Liver (tissue), 8 donors: ENCODE measurements at regions not wholly inside any gene's neighbourhood (a gene's known extent, or its start where the extent isn't known, plus 50 kb on each side); places are given as distances from the start of the nearest gene placed in this dataset.

ENCODE experiments used
- DNase-seq: peaks from one replicate; pipeline ENCODE4 v3.0.0-alpha.2; 2017; ENCODE audit warnings: low spot score
- H3K27ac ChIP-seq, 2 donors: one replicate each; pipeline ENCODE4 v1.7.0; 2013; ENCODE audit warnings: inconsistent platforms in 2 of 2, low read length in 2 of 2, control low read depth in 1 of 2, low read depth in 1 of 2, mild to moderate bottlenecking in 1 of 2
- H3K27me3 ChIP-seq, 4 donors: one replicate each; pipeline versions ENCODE4 v1.6.1 to v1.7.0; 2013; ENCODE audit warnings: low read length in 3 of 4, inconsistent platforms in 1 of 4, mild to moderate bottlenecking in 1 of 4, moderate library complexity in 1 of 4; ENCODE audit not compliant: control insufficient read depth in 4 of 4, insufficient read depth in 4 of 4
- H3K36me3 ChIP-seq, 4 donors: one replicate each; pipeline versions ENCODE4 v1.6.1 to v1.7.0; 2013; ENCODE audit warnings: low read length in 3 of 4, mild to moderate bottlenecking in 3 of 4, low read depth in 1 of 4, moderate library complexity in 1 of 4; ENCODE audit not compliant: control insufficient read depth in 4 of 4, insufficient read depth in 3 of 4
- H3K4me1 ChIP-seq, 4 donors: one replicate each; pipeline versions ENCODE4 v1.6.1 to v1.7.0; 2013; ENCODE audit warnings: low read length in 3 of 4, mild to moderate bottlenecking in 3 of 4, moderate library complexity in 1 of 4; ENCODE audit not compliant: control insufficient read depth in 4 of 4, insufficient read depth in 4 of 4
- H3K4me3 ChIP-seq, 3 donors: one replicate each; pipeline versions ENCODE4 v1.6.1 to v1.7.0; 2013; ENCODE audit warnings: low read length in 3 of 3, control low read depth in 1 of 3, low read depth in 1 of 3, mild to moderate bottlenecking in 1 of 3
- H3K9ac ChIP-seq, 2 donors: one replicate each; pipeline ENCODE4 v1.7.0; 2013; ENCODE audit warnings: low read length in 2 of 2, mild to moderate bottlenecking in 2 of 2, moderate library complexity in 2 of 2, control low read depth in 1 of 2, low read depth in 1 of 2
- H3K9me3 ChIP-seq, 4 donors: one replicate each; pipeline versions ENCODE4 v1.6.1 to v1.7.0; 2013; ENCODE audit warnings: low read length in 3 of 4; ENCODE audit not compliant: control insufficient read depth in 4 of 4
- CTCF ChIP-seq: fragments of 150-350 bp; IDR thresholded peaks from 2 replicates; pipeline ENCODE4 v1.5.1; 2017; ENCODE audit warnings: improper control_type of control experiment, low read depth, low read length; ENCODE audit not compliant: missing input control
- EGR1 ChIP-seq, 2 donors: IDR thresholded peaks; 2 replicates each; pipeline ENCODE4 v1.6.1; 2016 to 2018; ENCODE audit warnings: antibody characterized with exemption in 2 of 2, low read depth in 2 of 2
- FOXA1 ChIP-seq: IDR thresholded peaks from 2 replicates; pipeline ENCODE4 v1.6.1; 2016; ENCODE audit warnings: antibody characterized with exemption
- FOXA2 ChIP-seq: IDR thresholded peaks from 2 replicates; pipeline ENCODE4 v1.6.1; 2016; ENCODE audit warnings: antibody characterized with exemption
- HNF4A ChIP-seq, 2 donors: conservative IDR thresholded peaks; 2 replicates each; pipeline ENCODE4 v1.6.1; 2016; ENCODE audit warnings: antibody characterized with exemption in 2 of 2, mild to moderate bottlenecking in 2 of 2
- NR2F2 ChIP-seq: IDR thresholded peaks from 2 replicates; pipeline ENCODE4 v1.6.1; 2016; ENCODE audit warnings: antibody characterized with exemption
- RXRA ChIP-seq, 2 donors: IDR thresholded peaks; 2 replicates each; pipeline ENCODE4 v1.6.1; 2017 to 2018; ENCODE audit warnings: antibody characterized with exemption in 2 of 2, mild to moderate bottlenecking in 1 of 2
- SP1 ChIP-seq: IDR thresholded peaks from 2 replicates; pipeline ENCODE4 v1.6.1; 2018; ENCODE audit warnings: antibody characterized with exemption, mild to moderate bottlenecking
- TAF1 ChIP-seq: conservative IDR thresholded peaks from 2 replicates; pipeline ENCODE4 v1.6.1; 2016; ENCODE audit warnings: antibody characterized with exemption, mild to moderate bottlenecking
- WGBS: extraction: QIAGEN DNeasy Blood & Tissue Kit; methylation state at CpG from one replicate; pipeline ENCODE4 v1.1.7; 2013; 5-methylcytosine and 5-hydroxymethylcytosine counted together
- TF ChIP-seq, protein P1 (sequence below): IDR thresholded peaks from 2 replicates; pipeline ENCODE4 v1.6.1; 2016; ENCODE audit warnings: antibody characterized with exemption, mild to moderate bottlenecking
- TF ChIP-seq, protein P2 (sequence below): IDR thresholded peaks from 2 replicates; pipeline ENCODE4 v1.6.1; 2016; ENCODE audit warnings: antibody characterized with exemption
- TF ChIP-seq, protein P3 (sequence below): IDR thresholded peaks from 2 replicates; pipeline ENCODE4 v1.6.1; 2016; ENCODE audit warnings: antibody characterized with exemption
- TF ChIP-seq, protein P4 (sequence below): IDR thresholded peaks from 2 replicates; pipeline ENCODE4 v1.6.1; 2016; ENCODE audit warnings: antibody characterized with exemption
- donor health status: healthy.
- donor health status: healthy.
- donor health status: healthy.
- donor health status: healthy.
- donor health status: healthy.

DNA sequence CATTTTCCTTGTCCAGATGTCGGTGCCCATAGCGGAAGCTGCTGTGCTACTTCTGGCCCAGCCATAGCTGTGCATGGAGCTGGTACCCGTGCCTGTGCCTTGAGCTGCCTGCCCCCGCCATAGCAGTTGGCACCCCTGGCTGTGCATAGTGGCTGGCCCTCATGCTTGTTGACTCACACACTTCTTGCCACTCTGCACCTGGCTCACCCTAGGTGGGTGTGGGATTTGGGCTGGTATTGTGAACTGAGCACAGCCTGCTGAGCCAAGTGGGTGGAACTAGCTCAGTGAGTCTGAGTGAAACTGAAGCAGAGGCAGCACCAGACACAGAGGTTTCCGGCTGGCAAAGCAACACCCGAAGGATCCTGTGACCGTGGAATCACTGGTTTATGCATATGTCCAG lies 689.5 kb upstream of the EYS start:
- Histone ChIP-seq H3K4me1 (no peaks in the 10 kb centered on the region), H3K27me3 (no peaks in the 10 kb centered on the region), H3K9me3 (no peaks in the 10 kb centered on the region), H3K27ac (no peak overlapping the region), H3K9ac (no peak overlapping the region), H3K36me3 (no peaks in the 10 kb centered on the region), H3K4me3 (no peak overlapping the region)
- TF ChIP-seq TAF1 (no peak), EGR1 (IDR thresholded peaks at IDR 0.05; ENCODE audit: low read depth in 2 of 2) (no peak), SP1 (no peak), HNF4A (conservative IDR thresholded peaks at IDR 0.05) (no peak), RXRA (IDR thresholded peaks at IDR 0.05) (no peak), CTCF (no peak), FOXA1 (no peak), FOXA2 (no peak)
- TF ChIP-seq, protein P1, sequence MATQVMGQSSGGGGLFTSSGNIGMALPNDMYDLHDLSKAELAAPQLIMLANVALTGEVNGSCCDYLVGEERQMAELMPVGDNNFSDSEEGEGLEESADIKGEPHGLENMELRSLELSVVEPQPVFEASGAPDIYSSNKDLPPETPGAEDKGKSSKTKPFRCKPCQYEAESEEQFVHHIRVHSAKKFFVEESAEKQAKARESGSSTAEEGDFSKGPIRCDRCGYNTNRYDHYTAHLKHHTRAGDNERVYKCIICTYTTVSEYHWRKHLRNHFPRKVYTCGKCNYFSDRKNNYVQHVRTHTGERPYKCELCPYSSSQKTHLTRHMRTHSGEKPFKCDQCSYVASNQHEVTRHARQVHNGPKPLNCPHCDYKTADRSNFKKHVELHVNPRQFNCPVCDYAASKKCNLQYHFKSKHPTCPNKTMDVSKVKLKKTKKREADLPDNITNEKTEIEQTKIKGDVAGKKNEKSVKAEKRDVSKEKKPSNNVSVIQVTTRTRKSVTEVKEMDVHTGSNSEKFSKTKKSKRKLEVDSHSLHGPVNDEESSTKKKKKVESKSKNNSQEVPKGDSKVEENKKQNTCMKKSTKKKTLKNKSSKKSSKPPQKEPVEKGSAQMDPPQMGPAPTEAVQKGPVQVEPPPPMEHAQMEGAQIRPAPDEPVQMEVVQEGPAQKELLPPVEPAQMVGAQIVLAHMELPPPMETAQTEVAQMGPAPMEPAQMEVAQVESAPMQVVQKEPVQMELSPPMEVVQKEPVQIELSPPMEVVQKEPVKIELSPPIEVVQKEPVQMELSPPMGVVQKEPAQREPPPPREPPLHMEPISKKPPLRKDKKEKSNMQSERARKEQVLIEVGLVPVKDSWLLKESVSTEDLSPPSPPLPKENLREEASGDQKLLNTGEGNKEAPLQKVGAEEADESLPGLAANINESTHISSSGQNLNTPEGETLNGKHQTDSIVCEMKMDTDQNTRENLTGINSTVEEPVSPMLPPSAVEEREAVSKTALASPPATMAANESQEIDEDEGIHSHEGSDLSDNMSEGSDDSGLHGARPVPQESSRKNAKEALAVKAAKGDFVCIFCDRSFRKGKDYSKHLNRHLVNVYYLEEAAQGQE = no peak
- TF ChIP-seq, protein P2, sequence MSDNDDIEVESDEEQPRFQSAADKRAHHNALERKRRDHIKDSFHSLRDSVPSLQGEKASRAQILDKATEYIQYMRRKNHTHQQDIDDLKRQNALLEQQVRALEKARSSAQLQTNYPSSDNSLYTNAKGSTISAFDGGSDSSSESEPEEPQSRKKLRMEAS = no peak
- TF ChIP-seq, protein P3, sequence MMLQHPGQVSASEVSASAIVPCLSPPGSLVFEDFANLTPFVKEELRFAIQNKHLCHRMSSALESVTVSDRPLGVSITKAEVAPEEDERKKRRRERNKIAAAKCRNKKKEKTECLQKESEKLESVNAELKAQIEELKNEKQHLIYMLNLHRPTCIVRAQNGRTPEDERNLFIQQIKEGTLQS = no peak
- TF ChIP-seq, protein P4, sequence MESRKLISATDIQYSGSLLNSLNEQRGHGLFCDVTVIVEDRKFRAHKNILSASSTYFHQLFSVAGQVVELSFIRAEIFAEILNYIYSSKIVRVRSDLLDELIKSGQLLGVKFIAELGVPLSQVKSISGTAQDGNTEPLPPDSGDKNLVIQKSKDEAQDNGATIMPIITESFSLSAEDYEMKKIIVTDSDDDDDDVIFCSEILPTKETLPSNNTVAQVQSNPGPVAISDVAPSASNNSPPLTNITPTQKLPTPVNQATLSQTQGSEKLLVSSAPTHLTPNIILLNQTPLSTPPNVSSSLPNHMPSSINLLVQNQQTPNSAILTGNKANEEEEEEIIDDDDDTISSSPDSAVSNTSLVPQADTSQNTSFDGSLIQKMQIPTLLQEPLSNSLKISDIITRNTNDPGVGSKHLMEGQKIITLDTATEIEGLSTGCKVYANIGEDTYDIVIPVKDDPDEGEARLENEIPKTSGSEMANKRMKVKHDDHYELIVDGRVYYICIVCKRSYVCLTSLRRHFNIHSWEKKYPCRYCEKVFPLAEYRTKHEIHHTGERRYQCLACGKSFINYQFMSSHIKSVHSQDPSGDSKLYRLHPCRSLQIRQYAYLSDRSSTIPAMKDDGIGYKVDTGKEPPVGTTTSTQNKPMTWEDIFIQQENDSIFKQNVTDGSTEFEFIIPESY = no peak
- no peak for DNase-seq
- WGBS = 85% methylated on average over 7 of the region's 7 CpGs

DNA sequence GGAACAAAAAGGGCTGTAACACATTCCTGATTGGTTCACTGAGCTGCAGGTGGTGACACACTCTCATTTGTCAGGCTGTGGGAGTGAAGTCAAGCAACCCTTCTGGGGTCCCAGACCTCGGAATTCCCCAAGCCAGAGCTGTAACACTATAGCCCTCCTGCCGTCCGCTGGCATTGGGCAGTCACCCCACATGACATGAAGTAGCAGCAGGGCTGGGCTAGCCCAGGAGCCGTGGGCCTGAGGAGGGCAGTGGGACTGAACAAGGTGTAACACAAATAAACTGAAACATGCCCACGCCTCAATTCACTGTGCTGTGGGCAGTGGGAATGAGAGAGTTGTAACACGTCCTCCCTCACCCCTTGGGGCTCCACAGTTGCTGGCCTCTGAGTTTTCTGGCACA lies 689.1 kb upstream of the EYS start:
- H3K9me3 ChIP-seq = no peaks in the 10 kb centered on the region
- H3K9ac ChIP-seq = no peak overlapping the region
- no peak overlapping the region for H3K27ac ChIP-seq
- WGBS = 76% methylated on average over 6 of the region's 6 CpGs
- no peaks in the 10 kb centered on the region for H3K27me3 ChIP-seq
- TF ChIP-seq NR2F2 = no peak
- TF ChIP-seq, protein P2 = no peak
- TF ChIP-seq CTCF = no peak
- DNase-seq = no peak
- no peak overlapping the region for H3K4me3 ChIP-seq
- H3K4me1 ChIP-seq = no peaks in the 10 kb centered on the region
- no peaks in the 10 kb centered on the region for H3K36me3 ChIP-seq
